HCT116 (cell line): ENCODE measurements at regions not wholly inside any gene's neighbourhood (a gene's known extent, or its start where the extent isn't known, plus 50 kb on each side); places are given as distances from the start of the nearest gene placed in this dataset.

Source experiments
- CTCF ChIP-seq, 3 experiments: fragments of 200-600 bp in 1 of 3; sonication (generic) in 1 of 3; IDR thresholded peaks in 2 of 3; conservative IDR thresholded peaks in 1 of 3; 2 replicates each; pipeline ENCODE4 v1.5.1; 2012 to 2017; ENCODE audit warnings: low read depth in 2 of 3, low read length in 2 of 3, antibody characterized with exemption in 1 of 3, borderline replicate concordance in 1 of 3, control low read depth in 1 of 3, mild to moderate bottlenecking in 1 of 3, mixed read lengths in 1 of 3, mixed run types in 1 of 3, moderate library complexity in 1 of 3; ENCODE audit not compliant: insufficient read depth in 1 of 3
- EZH2 ChIP-seq: fragments of 200-600 bp; sonication (generic); IDR thresholded peaks from 2 replicates; pipeline ENCODE4 v1.6.1; 2017; ENCODE audit warnings: antibody characterized with exemption, mixed run types
- POLR2A ChIP-seq: IDR thresholded peaks from 2 replicates; pipeline ENCODE4 v1.7.0; 2011; ENCODE audit warnings: borderline replicate concordance; ENCODE audit not compliant: insufficient read depth, insufficient read length; ENCODE audit errors: extremely low read depth
- YY1 ChIP-seq: IDR thresholded peaks from 2 replicates; pipeline ENCODE4 v1.6.1; 2011; ENCODE audit warnings: low read length, low read depth, moderate library complexity, mild to moderate bottlenecking; ENCODE audit not compliant: insufficient replicate concordance; ENCODE audit errors: extremely low read depth
- ZBTB33 ChIP-seq: IDR thresholded peaks from 2 replicates; pipeline ENCODE4 v1.6.1; 2011; ENCODE audit warnings: mild to moderate bottlenecking, low read length, moderate library complexity; ENCODE audit not compliant: insufficient replicate concordance; ENCODE audit errors: extremely low read depth

- TF ChIP-seq EZH2 (no peak), CTCF (IDR thresholded peaks at IDR 0.05 in 2 of 3, conservative IDR thresholded peaks at IDR 0.05 in 1 of 3; ENCODE audit: borderline replicate concordance in 1 of 3, insufficient read depth in 1 of 3, low read depth in 2 of 3, low read length in 2 of 3) (no peak), ZBTB33 (no peak), YY1 (no peak), POLR2A (no peak)
These were observed 445.0 kb upstream of the PROK2 start for GRCh38 chr3:72229952-72230351.
